ENCODE measurements at regions not wholly inside any gene's neighbourhood (a gene's known extent, or its start where the extent isn't known, plus 50 kb on each side); places are given as distances from the start of the nearest gene placed in this dataset.
"Not testable (repeated sequence)": the region's sequence is repeated elsewhere in the genome, so short reads cannot be mapped to it uniquely, and the experiment has no call there.

DNA sequence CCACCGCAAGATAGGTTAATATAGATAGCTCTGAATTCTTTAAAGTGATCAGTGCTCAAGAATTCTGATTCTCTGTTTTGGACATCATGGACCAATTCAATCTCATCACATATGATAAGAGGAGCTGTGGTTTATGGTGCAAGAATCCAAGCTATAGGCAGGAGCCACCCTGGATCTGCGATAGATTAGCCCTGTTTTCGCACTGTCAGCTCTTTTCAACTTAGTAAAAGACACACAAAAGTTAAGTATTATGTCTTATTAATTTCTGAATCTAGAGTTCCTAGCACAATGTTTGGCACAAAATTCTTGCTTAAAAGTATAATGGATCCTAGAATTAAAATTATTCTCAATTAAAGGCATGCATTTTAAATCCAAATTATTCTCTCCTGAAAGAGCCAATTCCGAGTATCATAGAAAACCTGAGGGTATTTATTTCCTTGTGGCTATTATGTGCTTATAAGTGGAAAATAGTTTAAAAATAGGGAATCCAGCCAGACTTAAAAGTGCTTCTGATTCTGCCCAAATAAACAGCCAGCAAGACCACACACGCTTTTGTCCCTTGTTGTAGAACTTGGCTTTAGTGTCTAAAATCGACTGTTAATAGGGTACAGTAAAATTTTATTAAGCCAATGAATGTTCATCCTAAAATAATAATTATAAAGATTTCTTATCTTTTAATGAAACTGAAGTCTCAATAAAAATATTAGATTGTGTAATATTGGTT, 184.9 kb upstream of the FLRT2 start:
- intact Hi-C loops (cut with DNase I) = no loop called here
- H3K4me1 ChIP-seq = no peaks in the 10 kb centered on the region
- no peak overlapping the region for H3K4me3 ChIP-seq
- TF ChIP-seq, protein P1, sequence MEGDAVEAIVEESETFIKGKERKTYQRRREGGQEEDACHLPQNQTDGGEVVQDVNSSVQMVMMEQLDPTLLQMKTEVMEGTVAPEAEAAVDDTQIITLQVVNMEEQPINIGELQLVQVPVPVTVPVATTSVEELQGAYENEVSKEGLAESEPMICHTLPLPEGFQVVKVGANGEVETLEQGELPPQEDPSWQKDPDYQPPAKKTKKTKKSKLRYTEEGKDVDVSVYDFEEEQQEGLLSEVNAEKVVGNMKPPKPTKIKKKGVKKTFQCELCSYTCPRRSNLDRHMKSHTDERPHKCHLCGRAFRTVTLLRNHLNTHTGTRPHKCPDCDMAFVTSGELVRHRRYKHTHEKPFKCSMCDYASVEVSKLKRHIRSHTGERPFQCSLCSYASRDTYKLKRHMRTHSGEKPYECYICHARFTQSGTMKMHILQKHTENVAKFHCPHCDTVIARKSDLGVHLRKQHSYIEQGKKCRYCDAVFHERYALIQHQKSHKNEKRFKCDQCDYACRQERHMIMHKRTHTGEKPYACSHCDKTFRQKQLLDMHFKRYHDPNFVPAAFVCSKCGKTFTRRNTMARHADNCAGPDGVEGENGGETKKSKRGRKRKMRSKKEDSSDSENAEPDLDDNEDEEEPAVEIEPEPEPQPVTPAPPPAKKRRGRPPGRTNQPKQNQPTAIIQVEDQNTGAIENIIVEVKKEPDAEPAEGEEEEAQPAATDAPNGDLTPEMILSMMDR (IDR thresholded peaks at IDR 0.05) = no peak
- ATAC-seq = no peak
- H3K27me3 ChIP-seq = no peaks in the 10 kb centered on the region
- H3K9me3 ChIP-seq = no peaks in the 10 kb centered on the region
- H3K27ac ChIP-seq = no peak overlapping the region
- H3K36me3 ChIP-seq = no peaks in the 10 kb centered on the region
- DNase-seq = no peak

DNA sequence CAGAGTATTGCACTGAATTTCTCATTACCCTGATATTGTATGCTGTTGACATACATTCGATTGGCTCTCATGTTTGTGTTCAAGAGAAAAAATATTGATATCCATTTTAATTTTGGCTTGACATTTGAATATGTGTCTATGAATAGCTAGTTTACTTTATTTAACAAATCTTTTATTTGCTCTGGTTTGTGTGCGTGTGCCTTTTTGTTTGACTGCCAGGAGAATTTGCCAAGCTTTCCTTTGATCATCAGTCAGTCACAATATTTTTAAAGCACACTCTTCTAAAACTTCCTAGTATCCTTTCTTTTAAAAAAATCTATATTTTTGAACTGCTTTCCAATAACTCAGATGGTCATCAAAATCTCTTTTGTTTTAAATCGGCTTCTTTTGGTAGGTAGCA, 179.3 kb upstream of the FLRT2 start:
- ATAC-seq = no peak
- DNase-seq = no peak
- H3K4me3 ChIP-seq = no peak overlapping the region
- intact Hi-C loops (cut with DNase I) = no loop called here
- H3K4me1 ChIP-seq = no peaks in the 10 kb centered on the region
- no peak overlapping the region for H3K27ac ChIP-seq
- no peaks in the 10 kb centered on the region for H3K27me3 ChIP-seq
- no peaks in the 10 kb centered on the region for H3K36me3 ChIP-seq
- TF ChIP-seq, protein P1 (IDR thresholded peaks at IDR 0.05) = no peak
- no peaks in the 10 kb centered on the region for H3K9me3 ChIP-seq

DNA sequence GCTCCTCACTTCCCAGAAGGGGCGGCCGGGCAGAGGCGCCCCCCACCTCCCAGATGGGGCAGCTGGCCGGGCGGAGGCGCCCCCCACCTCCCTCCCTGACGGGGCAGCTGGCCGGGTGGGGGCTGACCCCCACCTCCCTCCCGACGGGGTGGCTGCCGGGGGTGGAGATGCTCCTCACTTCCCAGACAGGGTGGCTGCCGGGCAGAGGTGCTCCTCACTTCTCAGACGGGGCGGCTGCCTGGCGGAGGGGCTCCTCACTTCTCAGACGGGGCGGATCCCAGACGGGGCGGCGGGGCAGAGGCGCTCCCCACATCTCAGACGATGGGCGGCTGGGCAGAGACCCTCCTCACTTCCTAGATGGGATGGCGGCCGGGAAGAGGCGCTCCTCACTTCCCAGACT, 177.4 kb upstream of the FLRT2 start:
- H3K9me3 ChIP-seq; H3K4me3 ChIP-seq; intact Hi-C loops (cut with DNase I); H3K36me3 ChIP-seq; H3K27ac ChIP-seq; ATAC-seq; H3K27me3 ChIP-seq; H3K4me1 ChIP-seq: not testable (repeated sequence)
- peak; percentile 33 for DNase-seq

DNA sequence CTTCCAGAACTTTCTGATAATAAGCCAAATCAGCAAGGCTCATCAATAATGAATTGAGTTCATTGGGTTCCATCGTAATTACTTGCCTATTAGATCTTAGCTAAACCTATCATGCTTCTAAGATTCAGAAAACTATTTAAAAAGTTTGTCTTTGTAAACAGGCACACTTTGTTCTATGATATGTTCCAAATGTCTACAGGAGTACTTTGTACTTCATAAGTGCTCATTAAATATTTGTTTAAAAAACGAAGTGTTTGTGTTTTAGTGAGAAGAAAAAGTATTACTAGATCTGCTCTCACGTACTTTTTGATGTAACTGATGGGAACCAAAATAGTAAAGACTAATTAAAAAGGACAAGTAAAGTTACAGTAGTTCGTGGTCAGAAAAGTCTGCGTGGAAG, 172.8 kb upstream of the FLRT2 start:
- TF ChIP-seq, protein P1 (IDR thresholded peaks at IDR 0.05) = no peak
- intact Hi-C loops (cut with DNase I) = no loop called here
- no peak overlapping the region for H3K4me3 ChIP-seq
- peak; percentile 33 for ATAC-seq
- no peak for DNase-seq
- H3K4me1 ChIP-seq = no peaks in the 10 kb centered on the region
- no peak overlapping the region for H3K27ac ChIP-seq
- no peaks in the 10 kb centered on the region for H3K9me3 ChIP-seq
- no peaks in the 10 kb centered on the region for H3K27me3 ChIP-seq
- H3K36me3 ChIP-seq = no peaks in the 10 kb centered on the region

DNA sequence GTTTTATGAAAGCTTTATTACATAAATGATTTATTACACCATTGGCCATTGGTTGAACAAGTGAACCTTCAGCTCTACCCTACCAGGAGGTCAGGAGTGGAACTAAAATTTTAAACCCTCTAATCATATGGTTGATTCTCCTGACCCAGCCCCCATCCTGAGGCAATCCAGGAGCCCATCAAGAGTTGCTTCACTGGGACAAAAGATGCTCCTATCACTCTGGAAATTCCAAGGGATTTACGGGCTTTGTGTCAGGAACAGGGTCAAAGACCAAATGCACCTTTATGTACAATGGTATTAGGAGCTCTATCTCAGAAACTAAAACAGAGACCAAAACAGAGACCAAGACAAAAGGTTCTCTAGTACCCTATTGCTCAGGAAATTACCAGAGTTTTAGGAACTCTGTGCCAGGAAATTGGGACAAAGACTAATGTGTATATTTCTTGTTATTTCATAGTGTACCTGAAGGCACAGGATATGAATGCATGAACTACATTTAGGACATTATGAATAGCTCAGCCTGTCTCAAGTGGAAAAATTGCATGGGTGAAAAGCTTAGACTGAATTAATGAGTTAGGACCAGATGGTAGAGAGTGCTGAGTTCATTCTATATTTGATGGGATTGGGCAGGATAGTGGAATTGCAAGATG, 171.7 kb upstream of the FLRT2 start:
- ATAC-seq = no peak
- H3K36me3 ChIP-seq = no peaks in the 10 kb centered on the region
- no peaks in the 10 kb centered on the region for H3K27me3 ChIP-seq
- TF ChIP-seq, protein P1 (IDR thresholded peaks at IDR 0.05) = no peak
- H3K9me3 ChIP-seq = no peaks in the 10 kb centered on the region
- no peak overlapping the region for H3K4me3 ChIP-seq
- intact Hi-C loops (cut with DNase I) = no loop called here
- H3K27ac ChIP-seq = no peak overlapping the region
- H3K4me1 ChIP-seq = no peaks in the 10 kb centered on the region
- no peak for DNase-seq

DNA sequence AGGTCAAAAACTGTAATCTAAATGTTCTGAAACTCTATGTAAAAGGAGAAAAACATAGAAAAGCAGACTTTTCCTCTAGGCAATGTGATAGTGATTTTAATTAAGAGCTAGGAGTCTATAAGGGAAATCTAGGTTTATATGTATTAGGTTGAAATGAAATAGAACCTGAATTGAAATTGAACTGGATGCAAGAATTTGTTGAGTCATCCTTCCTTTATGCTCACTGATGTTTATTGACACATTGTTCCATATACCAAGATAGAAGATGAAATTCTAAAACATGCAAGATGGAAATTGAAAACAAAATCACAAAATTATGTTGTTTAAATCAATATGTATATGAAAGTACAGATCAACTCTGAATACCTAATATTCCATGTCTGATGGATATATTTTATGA, 170.4 kb upstream of the FLRT2 start:
- no peaks in the 10 kb centered on the region for H3K4me1 ChIP-seq
- DNase-seq (no peak), ATAC-seq (no peak)
- no peaks in the 10 kb centered on the region for H3K27me3 ChIP-seq
- H3K4me3 ChIP-seq = no peak overlapping the region
- no peaks in the 10 kb centered on the region for H3K36me3 ChIP-seq
- intact Hi-C loops (cut with DNase I) = no loop called here
- no peak overlapping the region for H3K27ac ChIP-seq
- TF ChIP-seq, protein P1 (IDR thresholded peaks at IDR 0.05) = no peak
- H3K9me3 ChIP-seq = no peaks in the 10 kb centered on the region
